Trophoblast cell (in vitro differentiated cells and primary cell): ENCODE measurements at regions not wholly inside any gene's neighbourhood (a gene's known extent, or its start where the extent isn't known, plus 50 kb on each side); places are given as distances from the start of the nearest gene placed in this dataset.

Experiments
- DNase-seq, 2 donors: peaks; one replicate each; pipeline ENCODE4 v3.0.0-alpha.2; 2016
- H2AFZ ChIP-seq: 2 replicates; pipeline ENCODE4 v1.6.1; 2013; ENCODE audit warnings: low read length, moderate library complexity, mild to moderate bottlenecking; ENCODE audit not compliant: insufficient read depth, poor library complexity
- H2AK5ac ChIP-seq: 2 replicates; pipeline ENCODE4 v1.6.1; 2013; ENCODE audit warnings: mild to moderate bottlenecking, low read length
- H2BK120ac ChIP-seq: 2 replicates; pipeline ENCODE4 v1.6.1; 2013; ENCODE audit warnings: low read length, mild to moderate bottlenecking, moderate library complexity; ENCODE audit not compliant: insufficient read depth, poor library complexity
- H2BK12ac ChIP-seq: 2 replicates; pipeline ENCODE4 v1.6.1; 2013; ENCODE audit warnings: mild to moderate bottlenecking, low read length, moderate library complexity
- H2BK5ac ChIP-seq: 2 replicates; pipeline ENCODE4 v1.6.1; 2013; ENCODE audit warnings: low read length, low read depth, moderate library complexity, mild to moderate bottlenecking; ENCODE audit not compliant: poor library complexity
- H3K14ac ChIP-seq: 2 replicates; pipeline ENCODE4 v1.6.1; 2013; ENCODE audit warnings: mild to moderate bottlenecking, low read length
- H3K18ac ChIP-seq: 2 replicates; pipeline ENCODE4 v1.6.1; 2013; ENCODE audit warnings: mild to moderate bottlenecking, low read length
- H3K23ac ChIP-seq: 2 replicates; pipeline ENCODE4 v1.6.1; 2013; ENCODE audit warnings: low read length
- H3K27ac ChIP-seq: 2 replicates; pipeline ENCODE4 v1.5.1; 2013; ENCODE audit warnings: low read depth, mild to moderate bottlenecking, inconsistent platforms, low read length, moderate library complexity
- H3K27me3 ChIP-seq: 2 replicates; pipeline ENCODE4 v1.6.1; 2013; ENCODE audit warnings: inconsistent platforms, mild to moderate bottlenecking, low read length, moderate library complexity; ENCODE audit not compliant: insufficient read depth
- H3K36me3 ChIP-seq, 2 experiments: 1 replicate in 1 of 2; 2 replicates in 1 of 2; pipeline ENCODE4 v1.6.1; 2013; ENCODE audit warnings: low read length in 2 of 2, mild to moderate bottlenecking in 2 of 2, moderate library complexity in 1 of 2; ENCODE audit not compliant: insufficient read depth in 2 of 2, control insufficient read depth in 1 of 2
- H3K4ac ChIP-seq: 2 replicates; pipeline ENCODE4 v1.6.1; 2013; ENCODE audit warnings: low read depth, mild to moderate bottlenecking, low read length, moderate library complexity
- H3K4me1 ChIP-seq, 2 experiments: 1 replicate in 1 of 2; 2 replicates in 1 of 2; pipeline ENCODE4 v1.6.1; 2013; ENCODE audit warnings: low read length in 2 of 2, mild to moderate bottlenecking in 2 of 2, moderate library complexity in 1 of 2; ENCODE audit not compliant: insufficient read depth in 2 of 2, control insufficient read depth in 1 of 2
- H3K4me2 ChIP-seq: 2 replicates; pipeline ENCODE4 v1.6.1; 2013; ENCODE audit warnings: inconsistent platforms, mild to moderate bottlenecking, low read length, moderate library complexity
- H3K4me3 ChIP-seq: 2 replicates; pipeline ENCODE4 v1.5.1; 2013; ENCODE audit warnings: mild to moderate bottlenecking, low read depth, low read length, inconsistent platforms
- H3K79me1 ChIP-seq: one replicate; pipeline ENCODE4 v1.6.1; 2013; ENCODE audit warnings: low read length
- H3K79me2 ChIP-seq: 2 replicates; pipeline ENCODE4 v1.6.1; 2013; ENCODE audit warnings: low read length, mild to moderate bottlenecking; ENCODE audit not compliant: control insufficient read depth, insufficient read depth, poor library complexity
- H3K9ac ChIP-seq: 2 replicates; pipeline ENCODE4 v1.6.1; 2013; ENCODE audit warnings: mild to moderate bottlenecking, low read length
- H3K9me3 ChIP-seq: 2 replicates; pipeline ENCODE4 v1.6.1; 2013; ENCODE audit warnings: low read depth, mild to moderate bottlenecking, control low read depth, inconsistent platforms, low read length; ENCODE audit not compliant: insufficient read depth
- H4K12ac ChIP-seq: 2 replicates; pipeline ENCODE4 v1.6.1; 2013; ENCODE audit warnings: low read depth, mild to moderate bottlenecking, low read length, moderate library complexity
- H4K8ac ChIP-seq: 2 replicates; pipeline ENCODE4 v1.6.1; 2013; ENCODE audit warnings: low read depth, mild to moderate bottlenecking, low read length, moderate library complexity
- H4K91ac ChIP-seq: one replicate; pipeline ENCODE4 v1.6.1; 2013; ENCODE audit warnings: low read depth, mild to moderate bottlenecking, low read length, moderate library complexity
- WGBS: extraction: QIAGEN DNeasy Blood & Tissue Kit; methylation state at CpG from one replicate; pipeline ENCODE4 v1.1.7; 2013; ENCODE audit warnings: missing lambda C conversion rate; ENCODE audit not compliant: insufficient read length, insufficient coverage; ENCODE audit errors: extremely low coverage; 5-methylcytosine and 5-hydroxymethylcytosine counted together

DNA sequence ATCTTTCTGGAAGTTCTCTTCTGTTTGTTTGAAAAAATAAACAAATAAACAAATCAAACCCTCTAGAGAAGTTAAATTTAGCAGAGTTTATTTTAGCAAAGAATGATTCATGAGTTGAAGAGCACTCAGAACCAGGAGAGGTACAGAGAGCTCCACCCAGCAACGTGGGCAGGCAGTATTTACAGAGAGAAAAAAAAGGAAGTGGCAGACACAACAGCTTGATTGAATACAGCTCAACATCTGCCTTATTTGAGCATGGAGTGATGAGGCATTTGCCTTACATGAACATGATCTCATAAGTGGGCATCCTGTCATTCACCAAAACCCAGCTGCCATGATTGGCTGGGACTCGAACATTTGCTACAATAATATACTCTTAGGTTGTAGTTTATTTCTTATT is 381.6 kb upstream of the ADAMTS16 start:
- no peak overlapping the region for H3K18ac ChIP-seq
- no peak overlapping the region for H2AK5ac ChIP-seq
- no peak overlapping the region for H3K4me2 ChIP-seq
- no peak overlapping the region for H2BK12ac ChIP-seq
- no peak overlapping the region for H3K14ac ChIP-seq
- no peak overlapping the region for H4K12ac ChIP-seq
- H4K8ac ChIP-seq, result no peak overlapping the region
- DNase-seq, result no peak
- no CpG with 5 or more reads among the region's 2 CpGs for WGBS
- H3K23ac ChIP-seq, result no peak overlapping the region
- no peak overlapping the region for H2AFZ ChIP-seq
- no peak overlapping the region for H3K4me3 ChIP-seq
- H3K9me3 ChIP-seq, result no peaks in the 10 kb centered on the region
- H4K91ac ChIP-seq, result no peak overlapping the region
- no peak overlapping the region for H3K4ac ChIP-seq
- no peak overlapping the region for H3K9ac ChIP-seq
- H2BK5ac ChIP-seq, result no peak overlapping the region
- H3K36me3 ChIP-seq, result no peaks in the 10 kb centered on the region
- no peak overlapping the region for H3K27ac ChIP-seq
- H3K79me1 ChIP-seq, result no peaks in the 10 kb centered on the region
- no peaks in the 10 kb centered on the region for H3K27me3 ChIP-seq
- no peak overlapping the region for H2BK120ac ChIP-seq
- no peaks in the 10 kb centered on the region for H3K4me1 ChIP-seq
- no peaks in the 10 kb centered on the region for H3K79me2 ChIP-seq

DNA sequence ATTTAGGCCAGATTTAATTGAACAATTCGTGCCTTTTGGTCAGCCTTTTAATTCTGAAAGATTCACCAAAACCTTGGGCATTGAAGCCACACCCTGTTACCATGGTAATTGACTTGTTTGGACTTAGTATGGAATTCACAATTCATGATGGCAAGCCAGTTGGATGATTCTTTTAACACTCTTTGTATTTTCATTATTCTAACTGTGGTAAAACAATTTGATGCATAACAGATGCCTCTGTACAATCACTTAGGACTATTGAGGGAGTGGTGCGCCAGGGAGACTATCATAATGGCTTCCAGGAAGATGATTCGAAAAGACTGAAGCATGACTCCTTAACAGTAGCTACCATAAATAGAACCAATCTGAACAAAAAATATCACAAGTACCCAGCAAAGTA is 381.1 kb upstream of the ADAMTS16 start:
- no peaks in the 10 kb centered on the region for H3K27me3 ChIP-seq
- no peak overlapping the region for H2AFZ ChIP-seq
- H3K79me2 ChIP-seq, result no peaks in the 10 kb centered on the region
- H2AK5ac ChIP-seq, result no peak overlapping the region
- H2BK12ac ChIP-seq, result no peak overlapping the region
- no peak overlapping the region for H3K4me2 ChIP-seq
- no peak overlapping the region for H4K91ac ChIP-seq
- no peak overlapping the region for H2BK120ac ChIP-seq
- WGBS, result no CpG with 5 or more reads among the region's 3 CpGs
- no peak overlapping the region for H2BK5ac ChIP-seq
- no peaks in the 10 kb centered on the region for H3K36me3 ChIP-seq
- H3K9ac ChIP-seq, result no peak overlapping the region
- no peak overlapping the region for H3K4ac ChIP-seq
- no peak overlapping the region for H4K8ac ChIP-seq
- no peak for DNase-seq
- no peak overlapping the region for H3K23ac ChIP-seq
- H3K4me3 ChIP-seq, result no peak overlapping the region
- H3K27ac ChIP-seq, result no peak overlapping the region
- no peaks in the 10 kb centered on the region for H3K4me1 ChIP-seq
- H3K79me1 ChIP-seq, result no peaks in the 10 kb centered on the region
- H3K14ac ChIP-seq, result no peak overlapping the region
- H3K18ac ChIP-seq, result no peak overlapping the region
- no peak overlapping the region for H4K12ac ChIP-seq
- no peaks in the 10 kb centered on the region for H3K9me3 ChIP-seq

DNA sequence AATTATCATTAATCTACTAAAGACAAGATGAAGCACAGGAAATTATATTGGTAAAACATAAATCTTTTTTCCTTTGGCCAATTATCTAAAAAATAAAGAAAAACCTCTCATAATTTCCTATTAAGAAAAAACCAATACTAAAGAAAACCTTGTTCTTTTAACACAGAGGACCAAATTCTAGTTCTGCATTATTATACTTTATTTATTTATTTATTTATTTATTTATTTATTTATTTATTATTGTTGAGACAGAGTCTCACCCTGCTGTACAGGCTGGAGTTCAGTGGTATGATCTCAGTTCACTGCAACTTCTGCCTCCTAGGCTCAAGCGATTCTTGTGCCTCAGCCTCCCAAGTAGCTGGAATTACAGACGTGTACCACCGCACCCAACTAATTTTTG is 377.8 kb upstream of the ADAMTS16 start:
- no peak overlapping the region for H3K4me3 ChIP-seq
- no peak overlapping the region for H3K14ac ChIP-seq
- H3K23ac ChIP-seq, result no peak overlapping the region
- H3K79me2 ChIP-seq, result no peaks in the 10 kb centered on the region
- H3K9ac ChIP-seq, result no peak overlapping the region
- H3K9me3 ChIP-seq, result no peaks in the 10 kb centered on the region
- H3K27ac ChIP-seq, result no peak overlapping the region
- no peak overlapping the region for H3K4me2 ChIP-seq
- no peak overlapping the region for H2AFZ ChIP-seq
- H3K27me3 ChIP-seq, result no peaks in the 10 kb centered on the region
- H3K36me3 ChIP-seq, result no peaks in the 10 kb centered on the region
- no peak overlapping the region for H2AK5ac ChIP-seq
- no peak overlapping the region for H2BK12ac ChIP-seq
- no peak overlapping the region for H4K12ac ChIP-seq
- H4K91ac ChIP-seq, result no peak overlapping the region
- no peak overlapping the region for H2BK5ac ChIP-seq
- WGBS, result no CpG with 5 or more reads among the region's 3 CpGs
- H3K4ac ChIP-seq, result no peak overlapping the region
- no peaks in the 10 kb centered on the region for H3K4me1 ChIP-seq
- H3K79me1 ChIP-seq, result no peaks in the 10 kb centered on the region
- DNase-seq, result no peak
- no peak overlapping the region for H2BK120ac ChIP-seq
- H4K8ac ChIP-seq, result no peak overlapping the region
- no peak overlapping the region for H3K18ac ChIP-seq

- Histone ChIP-seq H3K4me1 (no peaks in the 10 kb centered on the region), H2BK12ac (no peak overlapping the region), H3K79me1 (no peaks in the 10 kb centered on the region), H3K36me3 (no peaks in the 10 kb centered on the region), H3K4ac (no peak overlapping the region), H3K9ac (no peak overlapping the region), H3K4me2 (no peak overlapping the region), H3K18ac (no peak overlapping the region), H2AK5ac (no peak overlapping the region), H3K14ac (no peak overlapping the region), H3K23ac (no peak overlapping the region), H3K27me3 (no peaks in the 10 kb centered on the region), H3K79me2 (no peaks in the 10 kb centered on the region), H2AFZ (no peak overlapping the region), H3K27ac (no peak overlapping the region), H3K9me3 (no peaks in the 10 kb centered on the region), H4K12ac (no peak overlapping the region), H4K8ac (no peak overlapping the region), H2BK5ac (no peak overlapping the region), H2BK120ac (no peak overlapping the region), H4K91ac (no peak overlapping the region), H3K4me3 (no peak overlapping the region)
- DNase-seq, result no peak
- no CpG with 5 or more reads among the region's 2 CpGs for WGBS
Observed at GRCh38 chr5:4765411-4765810, 374.7 kb upstream of the ADAMTS16 start.
